ENCODE measurements at regions not wholly inside any gene's neighbourhood (a gene's known extent, or its start where the extent isn't known, plus 50 kb on each side); places are given as distances from the start of the nearest gene placed in this dataset.

GRCh38 chr13:34278780-34279179, 460.8 kb downstream of the RFC3 start:
- no peaks in the 10 kb centered on the region for H3K9me3 ChIP-seq (ENCODE audit: control insufficient read depth in 2 of 2, insufficient read depth in 1 of 2, low read depth in 1 of 2, low read length in 1 of 2)
- 61% methylated on average over 2 of the region's 2 CpGs for WGBS, 2 donors
- no peak overlapping the region for H3K27ac ChIP-seq (ENCODE audit: low read depth in 2 of 2, low read length in 1 of 2)
- no peaks in the 10 kb centered on the region for H3K4me1 ChIP-seq (ENCODE audit: control insufficient read depth in 2 of 2, insufficient read depth in 2 of 2, low read length in 1 of 2)
- H3K36me3 ChIP-seq (ENCODE audit: control insufficient read depth in 2 of 2, insufficient read depth in 2 of 2, low read length in 1 of 2), result no peaks in the 10 kb centered on the region
- H3K27me3 ChIP-seq (ENCODE audit: control insufficient read depth in 1 of 2, insufficient read depth in 2 of 2, low read length in 2 of 2), result no peaks in the 10 kb centered on the region
- H3K4me3 ChIP-seq (ENCODE audit: low read depth in 1 of 2, low read length in 2 of 2), result no peak overlapping the region

- no peaks in the 10 kb centered on the region for H3K9me3 ChIP-seq (ENCODE audit: control insufficient read depth in 2 of 2, insufficient read depth in 1 of 2, low read depth in 1 of 2, low read length in 1 of 2)
- no peak overlapping the region for H3K27ac ChIP-seq (ENCODE audit: low read depth in 2 of 2, low read length in 1 of 2)
- no peaks in the 10 kb centered on the region for H3K36me3 ChIP-seq (ENCODE audit: control insufficient read depth in 2 of 2, insufficient read depth in 2 of 2, low read length in 1 of 2)
- H3K4me1 ChIP-seq (ENCODE audit: control insufficient read depth in 2 of 2, insufficient read depth in 2 of 2, low read length in 1 of 2), result no peaks in the 10 kb centered on the region
- H3K4me3 ChIP-seq (ENCODE audit: low read depth in 1 of 2, low read length in 2 of 2), result no peak overlapping the region
- no peaks in the 10 kb centered on the region for H3K27me3 ChIP-seq (ENCODE audit: control insufficient read depth in 1 of 2, insufficient read depth in 2 of 2, low read length in 2 of 2)
Measured at GRCh38 chr13:34290661-34291060, 472.7 kb downstream of the RFC3 start.

- Histone ChIP-seq H3K36me3 (ENCODE audit: control insufficient read depth in 2 of 2, insufficient read depth in 2 of 2, low read length in 1 of 2) (no peaks in the 10 kb centered on the region), H3K9me3 (ENCODE audit: control insufficient read depth in 2 of 2, insufficient read depth in 1 of 2, low read depth in 1 of 2, low read length in 1 of 2) (no peaks in the 10 kb centered on the region), H3K27ac (ENCODE audit: low read depth in 2 of 2, low read length in 1 of 2) (no peak overlapping the region), H3K27me3 (ENCODE audit: control insufficient read depth in 1 of 2, insufficient read depth in 2 of 2, low read length in 2 of 2) (no peaks in the 10 kb centered on the region), H3K4me1 (ENCODE audit: control insufficient read depth in 2 of 2, insufficient read depth in 2 of 2, low read length in 1 of 2) (no peaks in the 10 kb centered on the region), H3K4me3 (ENCODE audit: low read depth in 1 of 2, low read length in 2 of 2) (no peak overlapping the region)
- 19 to 29% methylated on average over 5 of the region's 5 CpGs for WGBS, 2 donors
Measured at GRCh38 chr13:34294483-34295129, 476.7 kb downstream of the RFC3 start.

GRCh38 chr13:34300559-34300958, 482.6 kb downstream of the RFC3 start:
- H3K9me3 ChIP-seq (ENCODE audit: control insufficient read depth in 2 of 2, insufficient read depth in 1 of 2, low read depth in 1 of 2, low read length in 1 of 2), result no peaks in the 10 kb centered on the region
- WGBS, 2 donors, result 13 to 31% methylated on average over 1 of the region's 1 CpG
- H3K27ac ChIP-seq (ENCODE audit: low read depth in 2 of 2, low read length in 1 of 2), result no peak overlapping the region
- H3K4me3 ChIP-seq (ENCODE audit: low read depth in 1 of 2, low read length in 2 of 2), result no peak overlapping the region
- H3K4me1 ChIP-seq (ENCODE audit: control insufficient read depth in 2 of 2, insufficient read depth in 2 of 2, low read length in 1 of 2), result no peaks in the 10 kb centered on the region
- H3K27me3 ChIP-seq (ENCODE audit: control insufficient read depth in 1 of 2, insufficient read depth in 2 of 2, low read length in 2 of 2), result no peaks in the 10 kb centered on the region
- no peaks in the 10 kb centered on the region for H3K36me3 ChIP-seq (ENCODE audit: control insufficient read depth in 2 of 2, insufficient read depth in 2 of 2, low read length in 1 of 2)

- no peaks in the 10 kb centered on the region for H3K36me3 ChIP-seq (ENCODE audit: control insufficient read depth in 2 of 2, insufficient read depth in 2 of 2, low read length in 1 of 2)
Measured at GRCh38 chr13:34302596-34302995, 484.6 kb downstream of the RFC3 start.

GRCh38 chr13:34303346-34303745, 485.4 kb downstream of the RFC3 start:
- H3K4me3 ChIP-seq (ENCODE audit: low read depth in 1 of 2, low read length in 2 of 2), result no peak overlapping the region
- H3K4me1 ChIP-seq (ENCODE audit: control insufficient read depth in 2 of 2, insufficient read depth in 2 of 2, low read length in 1 of 2), result no peaks in the 10 kb centered on the region
- H3K36me3 ChIP-seq (ENCODE audit: control insufficient read depth in 2 of 2, insufficient read depth in 2 of 2, low read length in 1 of 2), result no peaks in the 10 kb centered on the region
- peak overlapping the region; percentile 10 to 27 for H3K27ac ChIP-seq (ENCODE audit: low read depth in 2 of 2, low read length in 1 of 2)
- no peaks in the 10 kb centered on the region for H3K9me3 ChIP-seq (ENCODE audit: control insufficient read depth in 2 of 2, insufficient read depth in 1 of 2, low read depth in 1 of 2, low read length in 1 of 2)
- no peaks in the 10 kb centered on the region for H3K27me3 ChIP-seq (ENCODE audit: control insufficient read depth in 1 of 2, insufficient read depth in 2 of 2, low read length in 2 of 2)

More at GRCh38 chr13:34302596-34302995, 484.6 kb downstream of the RFC3 start:
- Histone ChIP-seq H3K4me3 (ENCODE audit: low read depth in 1 of 2, low read length in 2 of 2) (no peak overlapping the region), H3K27ac (ENCODE audit: low read depth in 2 of 2, low read length in 1 of 2) (peak overlapping the region; percentile 27 to 52), H3K27me3 (ENCODE audit: control insufficient read depth in 1 of 2, insufficient read depth in 2 of 2, low read length in 2 of 2) (no peaks in the 10 kb centered on the region), H3K9me3 (ENCODE audit: control insufficient read depth in 2 of 2, insufficient read depth in 1 of 2, low read depth in 1 of 2, low read length in 1 of 2) (no peaks in the 10 kb centered on the region), H3K4me1 (ENCODE audit: control insufficient read depth in 2 of 2, insufficient read depth in 2 of 2, low read length in 1 of 2) (no peaks in the 10 kb centered on the region)

GRCh38 chr13:34307607-34308006, 489.7 kb downstream of the RFC3 start:
- 62 to 65% methylated on average over 5 of the region's 5 CpGs for WGBS, 2 donors
- no peaks in the 10 kb centered on the region for H3K36me3 ChIP-seq (ENCODE audit: control insufficient read depth in 2 of 2, insufficient read depth in 2 of 2, low read length in 1 of 2)
- H3K27ac ChIP-seq (ENCODE audit: low read depth in 2 of 2, low read length in 1 of 2), result no peak overlapping the region
- no peaks in the 10 kb centered on the region for H3K9me3 ChIP-seq (ENCODE audit: control insufficient read depth in 2 of 2, insufficient read depth in 1 of 2, low read depth in 1 of 2, low read length in 1 of 2)
- H3K4me1 ChIP-seq (ENCODE audit: control insufficient read depth in 2 of 2, insufficient read depth in 2 of 2, low read length in 1 of 2), result no peaks in the 10 kb centered on the region
- H3K4me3 ChIP-seq (ENCODE audit: low read depth in 1 of 2, low read length in 2 of 2), result no peak overlapping the region
- H3K27me3 ChIP-seq (ENCODE audit: control insufficient read depth in 1 of 2, insufficient read depth in 2 of 2, low read length in 2 of 2), result no peaks in the 10 kb centered on the region

- Histone ChIP-seq H3K36me3 (ENCODE audit: control insufficient read depth in 2 of 2, insufficient read depth in 2 of 2, low read length in 1 of 2) (no peaks in the 10 kb centered on the region), H3K9me3 (ENCODE audit: control insufficient read depth in 2 of 2, insufficient read depth in 1 of 2, low read depth in 1 of 2, low read length in 1 of 2) (no peaks in the 10 kb centered on the region), H3K27ac (ENCODE audit: low read depth in 2 of 2, low read length in 1 of 2) (no peak overlapping the region), H3K4me3 (ENCODE audit: low read depth in 1 of 2, low read length in 2 of 2) (no peak overlapping the region), H3K27me3 (ENCODE audit: control insufficient read depth in 1 of 2, insufficient read depth in 2 of 2, low read length in 2 of 2) (no peaks in the 10 kb centered on the region), H3K4me1 (ENCODE audit: control insufficient read depth in 2 of 2, insufficient read depth in 2 of 2, low read length in 1 of 2) (no peaks in the 10 kb centered on the region)
- WGBS, 2 donors, result 49 to 81% methylated on average over 1 of the region's 1 CpG
Measured at GRCh38 chr13:34308725-34309124, 490.8 kb downstream of the RFC3 start.

- Histone ChIP-seq H3K9me3 (ENCODE audit: control insufficient read depth in 2 of 2, insufficient read depth in 1 of 2, low read depth in 1 of 2, low read length in 1 of 2) (no peaks in the 10 kb centered on the region), H3K27me3 (ENCODE audit: control insufficient read depth in 1 of 2, insufficient read depth in 2 of 2, low read length in 2 of 2) (no peaks in the 10 kb centered on the region), H3K36me3 (ENCODE audit: control insufficient read depth in 2 of 2, insufficient read depth in 2 of 2, low read length in 1 of 2) (no peaks in the 10 kb centered on the region), H3K4me1 (ENCODE audit: control insufficient read depth in 2 of 2, insufficient read depth in 2 of 2, low read length in 1 of 2) (no peaks in the 10 kb centered on the region), H3K27ac (ENCODE audit: low read depth in 2 of 2, low read length in 1 of 2) (no peak overlapping the region), H3K4me3 (ENCODE audit: low read depth in 1 of 2, low read length in 2 of 2) (no peak overlapping the region)
- WGBS, 2 donors, result 91 to 96% methylated on average over 3 of the region's 3 CpGs
Measured at GRCh38 chr13:34310539-34310938, 492.6 kb downstream of the RFC3 start.

GRCh38 chr13:34311251-34311650, 493.3 kb downstream of the RFC3 start:
- Histone ChIP-seq H3K36me3 (ENCODE audit: control insufficient read depth in 2 of 2, insufficient read depth in 2 of 2, low read length in 1 of 2) (no peaks in the 10 kb centered on the region), H3K9me3 (ENCODE audit: control insufficient read depth in 2 of 2, insufficient read depth in 1 of 2, low read depth in 1 of 2, low read length in 1 of 2) (no peaks in the 10 kb centered on the region), H3K4me3 (ENCODE audit: low read depth in 1 of 2, low read length in 2 of 2) (no peak overlapping the region), H3K27ac (ENCODE audit: low read depth in 2 of 2, low read length in 1 of 2) (no peak overlapping the region), H3K4me1 (ENCODE audit: control insufficient read depth in 2 of 2, insufficient read depth in 2 of 2, low read length in 1 of 2) (no peaks in the 10 kb centered on the region), H3K27me3 (ENCODE audit: control insufficient read depth in 1 of 2, insufficient read depth in 2 of 2, low read length in 2 of 2) (no peaks in the 10 kb centered on the region)
